Keratinocyte (primary cell): ENCODE measurements at regions not wholly inside any gene's neighbourhood (a gene's known extent, or its start where the extent isn't known, plus 50 kb on each side); places are given as distances from the start of the nearest gene placed in this dataset.
A peak's percentile ranks its signal among the peaks of the same experiment; 100 is the strongest.

Experiments
- DNase-seq: peaks from one replicate; pipeline ENCODE4 v3.0.0-alpha.2; 2011; ENCODE audit warnings: low read depth, missing footprints, low spot score
- FAIRE-seq: peaks from 2 replicates; lab custom pipeline; 2011; peaks lifted over from hg19 to GRCh38; lab: Jason Lieb, UNC
- H2AFZ ChIP-seq: 2 replicates; pipeline ENCODE4 v1.6.0; 2012; ENCODE audit warnings: low read length, control low read depth, inconsistent platforms; ENCODE audit not compliant: control insufficient read depth
- H3K27ac ChIP-seq: 2 replicates; pipeline ENCODE4 v1.5.1; 2011; ENCODE audit warnings: low read length; ENCODE audit not compliant: control insufficient read depth, insufficient read depth
- H3K27me3 ChIP-seq: 3 replicates; pipeline ENCODE4 v1.6.0; 2011; ENCODE audit warnings: low read length; ENCODE audit not compliant: control insufficient read depth, insufficient read depth; ENCODE audit errors: extremely low read depth
- H3K36me3 ChIP-seq, 2 experiments: 2 replicates in 1 of 2; 3 replicates in 1 of 2; pipeline ENCODE4 v1.5.1; 2011; ENCODE audit warnings: low read length in 2 of 2, mild to moderate bottlenecking in 1 of 2; ENCODE audit not compliant: control insufficient read depth in 2 of 2, insufficient read depth in 2 of 2; ENCODE audit errors: extremely low read depth in 1 of 2
- H3K4me1 ChIP-seq: 3 replicates; pipeline ENCODE4 v1.5.1; 2011; ENCODE audit warnings: low read length; ENCODE audit not compliant: control insufficient read depth, insufficient read depth; ENCODE audit errors: extremely low read depth
- H3K4me2 ChIP-seq: 3 replicates; pipeline ENCODE4 v1.6.0; 2011; ENCODE audit warnings: low read depth, low read length; ENCODE audit not compliant: control insufficient read depth, insufficient read depth; ENCODE audit errors: extremely low read depth
- H3K4me3 ChIP-seq, 3 experiments: fragments of 200-600 bp in 1 of 3; sonication (generic) in 1 of 3; 2 replicates in 2 of 3; 3 replicates in 1 of 3; pipeline ENCODE4 v1.5.1; 2011 to 2016; ENCODE audit warnings: low read length in 3 of 3, mild to moderate bottlenecking in 3 of 3, control low read depth in 2 of 3, inconsistent platforms in 1 of 3, low read depth in 1 of 3, mixed read lengths in 1 of 3, mixed run types in 1 of 3, moderate library complexity in 1 of 3; ENCODE audit not compliant: control insufficient read depth in 2 of 3, insufficient read depth in 2 of 3; ENCODE audit errors: extremely low read depth in 1 of 3
- H3K79me2 ChIP-seq: 2 replicates; pipeline ENCODE4 v1.6.0; 2012; ENCODE audit warnings: low read length; ENCODE audit not compliant: control insufficient read depth, insufficient read depth
- H3K9ac ChIP-seq: 3 replicates; pipeline ENCODE4 v1.6.0; 2011; ENCODE audit warnings: low read length; ENCODE audit not compliant: control insufficient read depth, insufficient read depth; ENCODE audit errors: extremely low read depth
- H3K9me1 ChIP-seq: 3 replicates; pipeline ENCODE4 v1.6.0; 2011; ENCODE audit warnings: low read length; ENCODE audit not compliant: control insufficient read depth, insufficient read depth; ENCODE audit errors: extremely low read depth
- H3K9me3 ChIP-seq: 2 replicates; pipeline ENCODE4 v1.5.1; 2012; ENCODE audit warnings: low read depth, low read length; ENCODE audit not compliant: control insufficient read depth
- H4K20me1 ChIP-seq: 3 replicates; pipeline ENCODE4 v1.6.0; 2011; ENCODE audit warnings: low read length; ENCODE audit not compliant: control insufficient read depth, insufficient read depth; ENCODE audit errors: extremely low read depth
- CTCF ChIP-seq, 3 experiments: IDR thresholded peaks in 1 of 3; conservative IDR thresholded peaks in 1 of 3; optimal IDR thresholded peaks in 1 of 3; 2 replicates in 2 of 3; 3 replicates in 1 of 3; pipeline versions ENCODE3 to v1.5.1; 2011; ENCODE audit warnings: low read length in 3 of 3, mild to moderate bottlenecking in 3 of 3, moderate library complexity in 2 of 3, control low read depth in 1 of 3, inconsistent platforms in 1 of 3; ENCODE audit not compliant: insufficient read depth in 2 of 3; ENCODE audit errors: extremely low read depth in 1 of 3
- EZH2 ChIP-seq: IDR thresholded peaks from one replicate; pipeline ENCODE4 v1.6.1; 2012; ENCODE audit warnings: inconsistent platforms, mild to moderate bottlenecking, low read length, moderate library complexity
- dilution Hi-C: fragments of 300-500 bp; cut with MboI; formaldehyde crosslinking; loops from one replicate; pipeline ENCODE4 v1.7.0; 2020; ENCODE audit warnings: low sequenced_read_pairs; ENCODE audit not compliant: extremely low pct_ligation_motif_present

DNA sequence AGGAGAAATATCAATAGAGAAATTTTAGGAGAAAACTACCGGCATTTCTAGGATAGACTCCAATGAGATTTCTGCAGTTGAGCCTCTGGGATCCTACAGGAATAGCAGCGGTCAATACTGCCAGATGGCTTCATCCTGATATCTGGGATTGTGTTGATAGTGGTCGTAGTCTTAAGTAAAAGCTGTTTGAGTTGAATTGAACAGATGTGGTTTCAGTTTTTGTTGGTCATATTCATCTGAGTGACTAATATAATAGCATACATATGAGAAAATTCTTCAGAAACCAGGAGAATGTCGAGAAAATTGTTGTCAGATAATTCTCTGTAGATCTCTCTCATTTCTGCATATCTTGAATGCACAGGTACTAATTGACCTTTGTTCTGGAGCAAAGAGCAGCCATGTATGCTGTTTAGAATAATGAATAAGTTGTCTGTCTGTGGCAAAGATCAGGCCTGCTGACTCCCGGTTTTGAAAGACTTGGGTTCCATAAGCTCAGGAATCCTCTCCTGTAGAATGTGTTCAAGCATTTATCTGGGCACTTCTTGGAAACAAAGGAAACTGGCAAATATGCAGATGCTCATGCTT is 288.1 kb downstream of the TMX3 start:
- no peak for TF ChIP-seq EZH2
- TF ChIP-seq CTCF (optimal IDR thresholded peaks at IDR 0.05 in 1 of 3, IDR thresholded peaks at IDR 0.05 in 1 of 3, conservative IDR thresholded peaks at IDR 0.05 in 1 of 3; ENCODE audit: extremely low read depth in 1 of 3, insufficient read depth in 2 of 3, low read length in 3 of 3) = no peak
- H3K4me2 ChIP-seq = no peak overlapping the region
- H3K9ac ChIP-seq = no peak overlapping the region
- no peaks in the 10 kb centered on the region for H3K79me2 ChIP-seq
- no peaks in the 10 kb centered on the region for H3K27me3 ChIP-seq
- no peak overlapping the region for H3K4me3 ChIP-seq
- no peaks in the 10 kb centered on the region for H3K9me3 ChIP-seq
- no peaks in the 10 kb centered on the region for H3K36me3 ChIP-seq
- no peak overlapping the region for H3K27ac ChIP-seq
- no peak for DNase-seq
- H2AFZ ChIP-seq = no peak overlapping the region
- no peaks in the 10 kb centered on the region for H4K20me1 ChIP-seq
- peaks cover 37% of the 10 kb centered on the region for H3K4me1 ChIP-seq
- dilution Hi-C loops = no loop called here
- FAIRE-seq = peak; percentile 39
- H3K9me1 ChIP-seq = no peaks in the 10 kb centered on the region

DNA sequence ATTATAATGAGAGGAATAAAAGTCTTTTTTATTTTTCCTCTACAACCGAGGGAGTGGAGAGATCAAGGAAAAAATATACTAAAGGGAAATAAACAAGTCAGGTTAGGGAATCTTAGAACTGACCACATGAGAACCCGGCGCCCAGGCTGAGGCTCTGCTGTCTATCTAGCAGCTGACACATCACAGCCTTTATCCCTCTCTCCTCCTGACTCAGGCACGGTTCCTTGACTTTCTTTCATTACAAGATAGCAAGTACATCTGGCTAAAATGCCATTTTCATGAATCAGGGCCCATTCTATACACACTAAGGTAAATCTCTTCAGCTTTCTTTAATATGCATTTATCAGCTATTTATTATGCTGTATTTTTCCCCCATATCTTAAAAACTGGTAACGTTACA is 296.0 kb downstream of the TMX3 start:
- FAIRE-seq (no peak), DNase-seq (no peak)
- Histone ChIP-seq H3K27me3 (no peaks in the 10 kb centered on the region), H3K9me1 (no peaks in the 10 kb centered on the region), H3K9ac (no peak overlapping the region), H3K9me3 (no peaks in the 10 kb centered on the region), H3K36me3 (no peaks in the 10 kb centered on the region), H3K27ac (no peak overlapping the region), H3K4me1 (peaks cover 3% of the 10 kb centered on the region), H2AFZ (no peak overlapping the region), H4K20me1 (no peaks in the 10 kb centered on the region), H3K79me2 (no peaks in the 10 kb centered on the region), H3K4me3 (no peak overlapping the region), H3K4me2 (no peak overlapping the region)
- TF ChIP-seq EZH2 (no peak), CTCF (optimal IDR thresholded peaks at IDR 0.05 in 1 of 3, IDR thresholded peaks at IDR 0.05 in 1 of 3, conservative IDR thresholded peaks at IDR 0.05 in 1 of 3; ENCODE audit: extremely low read depth in 1 of 3, insufficient read depth in 2 of 3, low read length in 3 of 3) (no peak)
- dilution Hi-C loops = no loop called here
